Skeletal muscle cell (primary cell): ENCODE measurements at regions not wholly inside any gene's neighbourhood (a gene's known extent, or its start where the extent isn't known, plus 50 kb on each side); places are given as distances from the start of the nearest gene placed in this dataset.

Experiments used
- DNase-seq: peaks from one replicate; pipeline ENCODE4 v3.0.0-alpha.2; 2010; ENCODE audit warnings: low read depth
- H3K4me3 ChIP-seq: 2 replicates; pipeline ENCODE4 v1.5.1; 2011; ENCODE audit warnings: low read depth, mild to moderate bottlenecking, control low read depth, low read length, moderate library complexity

DNA sequence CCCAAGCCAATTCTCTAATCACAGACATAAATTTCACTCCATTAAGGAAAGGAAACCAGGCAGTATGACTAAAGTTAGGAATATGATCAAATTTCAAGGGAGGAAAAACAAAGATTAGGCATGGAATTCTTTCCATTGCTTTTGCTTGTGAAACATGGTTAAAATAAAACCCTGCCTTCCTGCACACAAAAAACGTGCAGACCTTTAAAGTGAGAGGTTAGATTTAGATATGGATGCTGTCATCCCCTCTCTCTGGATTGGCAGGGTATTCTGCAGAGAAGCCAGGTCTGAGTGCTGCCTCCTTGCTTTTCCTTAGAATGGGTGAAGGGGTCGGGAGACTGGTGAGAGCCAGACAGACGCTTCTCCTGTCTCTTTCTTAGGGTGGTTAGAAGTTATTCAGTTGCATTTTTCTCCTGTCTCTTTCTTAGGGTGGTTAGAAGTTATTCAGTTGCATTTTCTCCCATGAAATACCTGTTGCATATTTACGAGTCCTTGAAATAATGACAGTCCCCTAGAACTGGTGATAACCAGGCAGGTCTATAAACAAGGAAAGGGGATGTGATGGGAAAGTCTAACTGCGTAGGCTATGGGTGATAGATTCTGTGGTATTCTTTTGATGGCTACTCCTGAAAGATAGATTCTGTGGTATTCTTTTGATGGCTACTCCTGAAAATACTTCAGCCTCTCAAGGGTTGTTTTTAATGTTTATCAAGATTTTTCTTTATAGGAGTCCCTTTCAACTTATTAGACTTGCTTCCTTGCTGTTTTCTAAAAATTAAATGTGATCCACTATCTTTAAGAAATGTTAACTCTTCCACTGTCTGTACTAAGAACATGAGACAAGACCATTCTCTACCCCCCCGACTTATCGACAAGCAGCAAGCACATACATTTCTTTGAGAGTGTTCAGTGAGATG lies 163.6 kb downstream of the SPRY1 start:
- no peak overlapping the region for H3K4me3 ChIP-seq
- peak; percentile 23 for DNase-seq

DNA sequence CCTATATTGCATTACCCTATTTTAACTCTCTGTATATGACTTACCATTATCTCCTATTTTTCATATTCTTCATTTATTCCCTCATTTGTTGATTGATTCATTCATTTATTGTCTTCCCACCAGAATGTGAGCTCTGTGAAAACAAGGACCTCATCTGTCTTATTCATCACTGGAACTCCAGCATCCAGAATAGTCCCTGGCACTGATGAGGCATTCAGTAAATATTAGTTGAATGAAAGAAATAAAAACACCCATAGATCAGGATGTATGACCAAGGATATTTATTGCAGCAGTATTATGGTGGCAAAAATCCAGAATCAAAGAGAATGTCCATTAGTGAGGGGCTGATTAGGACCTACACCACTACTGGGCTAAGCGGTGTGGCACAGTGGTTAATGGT lies 164.9 kb downstream of the SPRY1 start:
- DNase-seq: no peak
- no peak overlapping the region for H3K4me3 ChIP-seq

DNA sequence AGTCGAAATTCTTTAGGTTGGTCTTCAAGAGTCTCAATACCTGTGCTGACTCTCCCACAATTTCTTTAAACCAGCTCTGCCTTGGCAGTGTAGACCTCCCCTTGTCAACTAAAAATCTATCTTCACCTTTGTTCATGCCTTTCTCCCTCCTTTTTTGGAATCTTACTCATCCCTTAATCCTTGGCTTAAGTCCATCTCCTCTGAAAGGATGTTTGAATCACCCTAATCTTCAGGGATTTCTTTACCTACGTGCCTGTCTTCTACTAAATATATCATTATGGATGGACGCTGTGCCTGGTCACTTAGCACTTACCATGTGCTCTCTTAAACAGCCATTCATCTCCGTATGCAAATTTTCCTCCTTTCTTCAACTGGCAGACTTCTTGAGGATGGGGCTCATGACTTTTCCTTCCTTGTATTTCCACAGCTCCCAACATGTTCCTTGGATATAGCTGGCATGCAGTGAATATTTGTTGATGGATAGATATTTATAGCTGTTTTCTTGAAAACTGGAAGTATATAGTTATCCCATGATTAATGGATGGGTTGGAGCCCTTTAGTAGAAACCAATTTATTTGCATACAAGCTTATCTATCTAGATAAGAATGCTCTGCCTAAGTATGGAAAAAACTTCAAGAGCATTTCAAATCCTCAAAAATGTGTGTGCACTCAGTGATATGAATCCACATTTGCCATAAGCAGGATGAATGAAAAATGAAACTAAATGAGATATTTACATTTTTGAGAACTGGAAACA lies 166.6 kb downstream of the SPRY1 start:
- no peak overlapping the region for H3K4me3 ChIP-seq
- DNase-seq: no peak

DNA sequence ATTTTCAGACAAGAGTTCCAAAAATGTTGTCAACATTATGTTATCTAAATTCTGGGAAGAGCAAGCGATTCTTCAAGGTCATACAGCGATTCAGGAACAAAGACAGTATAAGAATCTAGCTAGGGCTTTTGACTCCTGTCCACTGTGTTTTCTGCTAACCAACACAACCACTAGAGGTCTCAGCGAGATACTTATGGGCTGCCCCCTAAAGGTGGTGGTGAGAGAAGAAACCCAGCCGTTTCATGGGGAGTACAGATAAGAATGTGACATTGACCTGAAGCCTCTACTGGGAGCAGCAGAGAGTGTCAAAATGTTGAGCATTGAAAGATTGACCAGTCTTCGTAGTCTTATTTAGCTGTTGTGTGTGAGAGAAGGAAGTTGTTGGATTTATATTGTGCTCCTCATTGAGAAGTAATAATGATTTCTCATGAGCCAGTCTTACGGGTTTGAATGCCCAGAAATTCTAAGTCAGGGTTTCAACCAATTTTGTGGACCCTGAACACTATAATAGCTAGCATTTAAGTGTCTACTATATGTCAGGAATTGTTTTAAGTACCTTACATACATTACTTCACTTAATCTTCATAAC lies 168.3 kb downstream of the SPRY1 start:
- DNase-seq: no peak
- no peak overlapping the region for H3K4me3 ChIP-seq

DNA sequence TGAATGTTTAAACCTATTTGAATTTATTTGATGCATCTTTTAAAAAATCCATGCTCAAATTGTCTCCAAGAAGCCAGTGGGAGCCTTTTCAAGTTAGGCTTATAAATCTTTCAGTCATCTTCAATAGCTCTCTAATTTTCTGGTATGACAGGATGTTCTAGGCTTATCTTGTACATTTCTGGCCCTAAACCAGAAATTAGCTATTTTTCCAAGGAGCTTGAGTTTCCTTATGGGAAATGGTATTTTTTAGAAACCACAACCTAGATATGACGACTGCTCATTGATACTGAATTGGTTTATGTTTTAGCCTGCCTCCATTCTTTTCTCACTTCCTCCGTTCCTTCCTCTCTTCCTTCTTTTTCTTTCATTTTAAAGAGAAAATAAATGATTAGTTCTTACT lies 172.3 kb downstream of the SPRY1 start:
- DNase-seq: no peak
- no peak overlapping the region for H3K4me3 ChIP-seq

DNA sequence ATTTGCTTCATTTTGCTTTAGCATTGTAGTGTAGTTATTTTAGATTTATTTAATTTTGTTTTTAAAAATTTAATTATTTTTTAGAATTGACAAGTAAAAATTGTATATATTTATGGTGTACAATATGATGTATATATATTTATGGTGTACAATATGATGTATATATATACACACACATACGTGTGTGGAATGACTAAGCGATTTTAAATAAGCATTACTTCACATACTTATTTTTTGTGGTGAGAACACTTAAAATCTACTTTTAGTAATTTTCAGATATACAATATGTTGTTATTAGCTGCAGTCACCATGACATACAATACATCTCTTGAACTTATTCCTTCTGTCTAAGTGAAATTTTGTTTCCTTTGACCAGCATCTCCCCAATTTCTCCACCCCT lies 172.9 kb downstream of the SPRY1 start:
- DNase-seq: no peak
- no peak overlapping the region for H3K4me3 ChIP-seq

DNA sequence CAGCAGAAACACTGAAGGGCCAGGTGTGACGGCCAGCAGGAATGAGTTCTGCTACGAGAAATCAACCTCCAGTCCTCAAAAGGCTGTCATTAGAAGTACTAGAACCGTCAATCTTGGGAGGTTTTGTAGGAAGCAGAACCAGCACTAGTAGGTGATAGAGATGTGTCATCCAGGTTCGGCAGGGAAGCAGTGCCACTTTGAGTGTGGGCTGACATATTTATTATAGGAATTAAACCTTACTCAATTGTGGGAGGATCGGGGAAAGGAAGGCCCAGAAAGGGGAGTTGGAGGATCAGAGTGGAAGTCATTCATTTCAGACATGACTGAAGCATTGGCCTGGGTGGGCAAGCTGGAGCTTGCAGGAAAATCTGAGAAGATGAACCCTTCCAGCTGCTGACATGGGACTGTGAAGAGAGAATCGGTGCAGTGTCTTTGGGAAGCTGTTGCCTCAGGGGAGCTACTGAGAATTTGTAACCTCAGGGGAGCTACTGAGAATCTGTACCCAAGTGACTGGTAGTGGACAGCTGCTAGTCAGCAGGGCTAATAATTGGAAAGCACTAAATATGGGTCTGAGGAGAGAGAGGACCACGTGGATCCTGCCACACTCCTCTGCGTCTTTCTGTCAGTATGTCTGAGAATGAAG lies 177.4 kb downstream of the SPRY1 start:
- no peak for DNase-seq
- H3K4me3 ChIP-seq: no peak overlapping the region

DNA sequence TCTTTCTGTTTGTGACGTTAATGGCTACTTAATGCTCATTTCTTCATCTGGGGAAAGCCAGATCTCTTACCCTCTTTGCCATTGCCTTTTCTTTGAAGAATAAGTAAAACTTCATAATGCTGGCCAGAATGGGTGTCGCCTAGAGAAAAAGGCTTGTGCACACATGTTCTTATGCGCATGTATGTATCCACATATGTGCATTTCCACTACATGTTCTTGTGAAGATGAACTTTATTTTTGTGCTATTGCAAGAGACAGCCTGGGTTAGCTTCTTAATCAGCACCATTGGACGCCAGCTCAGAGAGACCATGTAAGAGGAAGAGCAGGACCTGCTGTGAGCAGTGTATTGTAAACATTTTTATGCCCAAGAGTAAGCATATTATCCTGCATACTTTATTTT lies 178.7 kb downstream of the SPRY1 start:
- DNase-seq: no peak
- H3K4me3 ChIP-seq: no peak overlapping the region

DNA sequence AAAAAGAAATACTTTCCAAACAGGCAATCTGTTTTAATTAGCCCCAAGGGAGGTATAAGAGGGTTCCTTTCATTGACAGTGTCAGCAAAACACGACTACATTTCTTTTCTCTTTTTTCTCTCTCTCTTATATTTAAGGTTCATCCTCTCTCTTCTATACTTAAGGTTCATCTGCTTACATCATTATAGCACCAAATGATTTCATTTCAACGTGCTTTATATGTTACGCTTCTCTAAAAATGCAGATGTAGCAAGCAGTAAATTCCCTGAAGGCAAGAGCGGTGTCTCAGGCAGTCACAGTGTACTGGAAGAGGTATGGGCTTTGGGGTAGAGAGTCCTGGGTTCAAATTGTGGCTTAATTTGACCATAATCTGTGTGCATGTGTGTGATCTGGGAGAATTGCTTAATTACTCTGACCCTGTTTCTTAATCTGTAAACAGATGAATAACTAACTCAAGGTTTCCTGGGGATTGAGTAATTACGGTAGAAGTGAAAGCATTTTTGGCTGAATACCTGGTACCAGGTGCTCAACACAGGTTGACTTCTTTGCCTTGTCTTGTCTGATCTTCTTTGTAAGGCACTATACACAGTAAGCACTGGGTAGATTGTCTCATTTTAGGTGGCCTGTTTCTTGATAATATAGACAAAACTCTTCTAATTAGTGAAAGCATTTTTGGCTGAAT lies 180.8 kb downstream of the SPRY1 start:
- no peak overlapping the region for H3K4me3 ChIP-seq
- no peak for DNase-seq

DNA sequence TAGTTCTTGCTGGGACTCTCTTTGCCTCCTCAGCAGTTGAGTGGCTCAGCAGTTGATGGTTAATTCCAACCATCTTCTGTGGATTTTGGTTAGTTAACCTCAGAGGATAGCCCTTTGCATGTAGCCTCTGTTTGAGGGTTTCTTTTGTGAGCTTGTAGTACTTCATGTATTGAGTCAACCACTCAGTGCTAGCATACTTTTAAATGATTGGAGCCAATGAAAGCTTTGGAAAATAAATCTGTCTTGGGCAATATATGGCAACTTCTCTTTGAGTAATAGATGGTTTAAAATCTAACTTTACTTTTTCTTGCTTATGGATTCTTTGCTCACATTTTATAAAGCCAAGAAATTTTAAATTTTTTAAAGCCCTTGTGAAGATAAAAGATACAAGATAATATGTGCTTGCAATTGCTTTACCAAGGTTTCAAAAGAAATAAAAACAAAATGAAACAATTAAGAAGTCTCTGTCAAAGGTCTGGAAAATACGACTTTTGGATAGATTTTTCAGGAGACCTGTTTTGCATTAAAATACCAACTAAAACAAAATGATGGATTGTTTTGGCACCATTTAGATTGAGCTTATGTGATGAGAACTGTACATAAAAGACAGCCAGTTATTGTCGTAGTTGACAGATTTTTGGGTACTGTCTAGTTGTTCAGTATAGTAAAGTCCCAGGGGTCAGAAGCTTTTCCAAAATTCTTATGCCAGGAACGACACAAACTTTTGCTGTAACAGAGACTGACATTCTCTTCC lies 181.9 kb downstream of the SPRY1 start:
- no peak for DNase-seq
- no peak overlapping the region for H3K4me3 ChIP-seq

DNA sequence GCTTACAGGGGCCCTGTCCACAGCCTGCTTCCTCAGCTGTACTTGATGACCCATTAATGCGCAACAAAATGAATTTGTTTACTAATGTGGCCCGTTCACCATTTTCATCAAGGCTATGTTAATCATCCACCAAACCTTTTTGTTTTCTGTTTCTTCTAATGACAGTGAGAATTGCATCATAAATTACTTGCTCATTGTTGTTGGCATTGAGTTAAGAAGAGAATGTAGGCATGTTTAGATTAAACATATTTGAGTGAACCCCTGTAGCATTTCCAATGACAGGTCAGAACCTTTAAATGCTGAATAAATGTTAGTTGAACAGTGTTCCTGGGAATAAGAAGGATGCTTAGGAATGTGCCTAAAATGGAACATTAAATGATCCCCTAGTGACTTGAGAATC lies 183.4 kb downstream of the SPRY1 start:
- DNase-seq: no peak

DNA sequence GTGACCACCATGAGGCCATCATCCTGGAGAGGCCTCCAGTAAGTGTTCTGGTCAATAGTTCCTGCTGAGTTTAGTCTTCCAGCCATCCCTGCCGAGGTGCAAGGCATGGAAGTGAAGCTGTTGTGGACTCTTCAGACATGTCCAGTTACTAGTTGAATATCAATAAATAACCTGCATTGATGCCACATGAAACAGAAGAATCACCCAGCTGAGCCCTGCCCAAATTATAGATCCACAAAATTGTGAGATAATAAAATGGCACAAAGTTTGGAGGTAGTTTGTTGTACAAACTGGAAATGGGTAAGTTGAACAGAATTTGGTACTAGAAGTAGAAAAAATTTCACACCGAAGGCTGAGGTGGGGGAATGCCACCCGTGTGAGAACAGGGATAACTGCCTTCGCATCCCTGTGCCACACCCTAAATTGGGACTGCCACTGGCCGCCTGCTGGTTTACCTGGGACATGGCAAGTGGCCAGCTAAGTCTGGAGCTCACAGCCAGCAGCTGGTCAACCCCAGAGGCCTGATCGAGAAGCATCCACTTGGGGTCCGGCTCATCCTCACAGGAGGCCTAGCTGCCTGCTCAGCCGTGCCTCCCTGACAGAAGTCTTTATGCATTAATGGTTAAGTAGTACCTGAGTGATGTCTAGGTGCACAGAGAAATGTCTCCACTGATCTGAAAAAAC lies 184.5 kb downstream of the SPRY1 start:
- H3K4me3 ChIP-seq: no peak overlapping the region
- no peak for DNase-seq

More for the DNA sequence above, 183.4 kb downstream of the SPRY1 start:
- H3K4me3 ChIP-seq: no peak overlapping the region

DNA sequence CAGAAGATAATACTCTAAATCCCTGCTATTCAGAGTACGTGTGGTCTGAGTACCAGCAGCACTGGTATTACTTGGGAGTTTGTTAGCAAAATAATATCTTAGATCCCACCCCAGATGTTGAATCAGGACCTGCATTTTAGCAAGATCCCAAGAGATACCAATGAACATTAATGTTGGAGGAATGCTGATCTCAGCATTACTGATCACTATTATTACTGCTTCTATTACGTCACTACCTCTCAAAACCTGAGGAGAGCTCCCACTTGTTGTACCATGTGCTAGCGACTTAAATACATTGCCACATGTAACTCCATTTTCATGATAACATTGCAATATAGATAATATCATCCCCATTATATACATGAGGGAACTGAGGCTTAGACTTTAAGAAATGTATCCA lies 185.2 kb downstream of the SPRY1 start:
- H3K4me3 ChIP-seq: no peak overlapping the region
- DNase-seq: no peak

DNA sequence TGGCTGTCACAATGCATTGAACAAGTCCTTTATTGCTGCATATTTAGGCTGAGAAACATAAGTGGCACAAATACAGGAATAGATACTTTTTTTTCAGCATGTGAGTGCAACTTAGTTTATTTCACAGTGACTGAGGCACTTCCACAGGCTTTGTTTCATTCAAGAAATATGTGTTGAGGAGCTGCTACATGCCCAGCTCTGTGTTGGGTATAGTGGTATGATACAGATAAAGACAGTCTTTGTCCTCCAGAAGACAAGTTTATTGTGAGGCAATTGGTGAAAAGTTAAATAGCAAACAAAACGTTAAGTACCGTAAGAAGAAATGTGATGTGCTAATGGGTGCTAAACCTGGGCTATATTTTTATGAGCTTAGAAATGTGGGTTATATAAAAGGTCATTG lies 186.4 kb downstream of the SPRY1 start:
- no peak for DNase-seq
- no peak overlapping the region for H3K4me3 ChIP-seq

DNA sequence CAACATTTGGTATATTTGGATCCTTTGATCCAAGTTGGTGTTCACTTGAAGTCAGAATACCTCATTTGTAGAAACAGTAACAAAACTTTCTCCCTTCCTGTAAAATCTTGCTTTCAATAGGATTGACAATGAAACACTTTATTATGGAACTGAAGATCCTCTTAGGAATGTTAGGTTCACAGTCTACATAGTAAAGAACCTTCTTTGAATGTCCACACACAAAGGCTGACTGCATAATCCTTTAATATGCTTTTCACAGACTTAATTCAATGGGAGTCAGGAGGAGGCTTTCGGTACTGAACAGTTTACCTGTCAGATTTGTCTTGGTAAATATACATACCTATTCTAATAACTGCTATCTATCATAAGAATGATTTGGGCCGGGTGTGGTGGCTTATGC lies 188.5 kb downstream of the SPRY1 start:
- no peak overlapping the region for H3K4me3 ChIP-seq
- DNase-seq: no peak

DNA sequence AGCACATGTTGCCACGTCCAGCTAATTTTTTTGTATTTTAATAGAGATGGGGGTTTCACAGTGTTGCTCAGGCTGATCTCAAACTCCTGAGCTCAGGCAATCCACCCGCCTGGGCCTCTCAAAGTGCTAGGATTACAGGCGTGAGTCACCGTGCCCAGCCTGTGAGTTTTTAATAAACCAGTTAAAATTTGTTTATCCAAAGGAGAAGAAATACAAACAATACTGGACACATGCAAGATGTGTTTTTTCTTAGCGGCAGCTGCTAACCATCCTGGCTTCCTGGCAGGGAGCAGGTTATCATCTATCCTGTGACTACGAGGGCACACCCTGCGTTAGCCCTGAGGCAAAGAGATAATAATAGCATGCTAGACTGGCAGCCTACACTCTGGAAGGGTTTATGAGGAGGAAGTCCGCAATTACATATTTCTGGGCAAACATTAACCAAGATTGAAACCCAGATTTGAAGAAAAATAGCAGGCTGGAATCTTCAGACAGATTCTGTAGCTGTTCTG lies 191.4 kb downstream of the SPRY1 start:
- DNase-seq: peak; percentile 17
- no peak overlapping the region for H3K4me3 ChIP-seq

DNA sequence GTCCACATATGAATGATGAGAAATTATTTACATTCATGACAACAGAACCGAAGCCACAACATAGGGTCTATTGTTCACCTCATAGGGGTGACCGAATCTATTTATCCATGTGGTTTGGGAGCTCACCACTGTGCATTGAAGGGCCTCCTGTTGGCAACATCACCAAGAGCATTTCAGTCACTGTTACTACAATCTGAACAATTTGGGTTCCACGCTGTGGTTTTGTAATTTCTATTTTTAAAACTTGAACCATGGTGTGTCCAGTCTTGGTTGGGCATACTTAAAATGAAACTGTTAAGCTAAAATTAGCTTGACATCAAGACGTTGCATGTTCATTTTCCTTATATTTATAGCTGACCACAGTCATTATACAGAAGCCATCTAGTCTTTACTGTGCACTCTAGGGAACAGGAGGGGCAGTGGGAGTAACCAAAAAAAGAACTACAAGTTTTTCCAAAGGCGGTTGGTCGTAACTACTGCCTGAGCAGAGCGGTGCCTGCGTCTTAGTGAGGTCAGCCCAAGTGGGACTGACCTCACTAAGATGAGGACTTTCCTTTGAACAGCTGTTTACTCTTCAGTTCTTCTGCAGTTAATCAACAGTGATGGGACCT lies 192.1 kb downstream of the SPRY1 start:
- H3K4me3 ChIP-seq: no peak overlapping the region
- DNase-seq: peak; percentile 35

DNA sequence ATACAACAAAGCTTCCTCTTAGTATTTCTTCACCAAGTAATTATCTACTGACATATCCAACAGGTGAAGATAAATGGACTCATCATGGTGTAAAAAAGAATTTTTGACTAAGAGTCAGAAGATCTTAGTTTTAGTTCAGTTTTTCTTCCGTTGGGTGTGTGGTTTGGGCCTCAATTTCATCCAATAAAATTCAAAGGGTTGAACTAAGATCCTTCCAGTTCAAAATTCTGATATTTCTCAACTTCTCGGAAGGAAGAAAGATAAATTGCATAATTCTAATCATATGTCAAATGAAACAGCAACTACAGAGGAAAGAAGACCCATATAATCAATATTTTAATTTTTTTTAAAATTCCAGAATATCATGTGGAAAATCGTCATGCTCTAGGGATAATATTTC lies 192.7 kb downstream of the SPRY1 start:
- DNase-seq: no peak
- no peak overlapping the region for H3K4me3 ChIP-seq
